ENCODE measurements at regions not wholly inside any gene's neighbourhood (a gene's known extent, or its start where the extent isn't known, plus 50 kb on each side); places are given as distances from the start of the nearest gene placed in this dataset.
"Not testable (repeated sequence)": the region's sequence is repeated elsewhere in the genome, so short reads cannot be mapped to it uniquely, and the experiment has no call there.

GRCh38 chr7:42567051-42567450 lies 330.0 kb upstream of the GLI3 start:
- DNase-seq, result no peak
- H3K4me3 ChIP-seq, result no peak overlapping the region
- intact Hi-C loops (cut with DNase I), result no loop called here
- peaks cover 5% of the 10 kb centered on the region for H3K9me3 ChIP-seq
- WGBS, 3 donors, result 50 to 58% (median 51%) methylated on average over 4 of the region's 4 CpGs
- no peaks in the 10 kb centered on the region for H3K36me3 ChIP-seq (ENCODE audit: insufficient read depth in 1 of 2, low read depth in 1 of 2)
- no peak overlapping the region for H3K27ac ChIP-seq
- no peaks in the 10 kb centered on the region for H3K4me1 ChIP-seq
- H3K27me3 ChIP-seq (ENCODE audit: insufficient read depth in 3 of 3, low read length in 2 of 3), result peaks cover 0 to 4% (median 0%) of the 10 kb centered on the region in 3 donors
- no peak for ATAC-seq
- no peak for TF ChIP-seq CTCF (IDR thresholded peaks at IDR 0.05)

GRCh38 chr7:42561797-42562196 lies 324.8 kb upstream of the GLI3 start:
- no peak for TF ChIP-seq CTCF (IDR thresholded peaks at IDR 0.05)
- no peaks in the 10 kb centered on the region for H3K36me3 ChIP-seq (ENCODE audit: insufficient read depth in 1 of 2, low read depth in 1 of 2)
- DNase-seq (no peak), ATAC-seq (no peak)
- no peaks in the 10 kb centered on the region for H3K4me1 ChIP-seq
- 94 to 100% (median 96%) methylated on average over 1 of the region's 1 CpG for WGBS, 3 donors
- no peak overlapping the region for H3K27ac ChIP-seq
- peaks cover 5% of the 10 kb centered on the region for H3K9me3 ChIP-seq
- intact Hi-C loops (cut with DNase I), result no loop called here
- H3K27me3 ChIP-seq (ENCODE audit: insufficient read depth in 3 of 3, low read length in 2 of 3), result no peaks in the 10 kb centered on the region
- no peak overlapping the region for H3K4me3 ChIP-seq

DNA sequence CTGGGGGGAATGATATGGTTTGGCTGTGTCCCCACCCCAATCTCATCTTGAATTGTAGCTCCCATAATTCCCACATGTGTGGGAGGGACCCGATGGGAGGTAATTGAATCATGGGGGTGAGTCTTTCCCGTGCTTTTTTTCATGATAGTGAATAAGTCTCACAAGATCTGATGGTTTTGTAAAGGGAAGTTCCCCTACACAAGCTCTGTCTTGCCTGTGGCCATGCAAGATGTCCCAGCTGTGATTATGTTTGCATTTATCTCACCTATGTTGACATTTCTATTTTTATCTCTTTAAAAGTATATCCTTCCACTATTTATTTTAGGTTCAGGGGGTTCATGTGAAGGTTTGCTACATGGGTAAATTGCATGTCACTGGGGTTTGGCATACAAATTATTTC lies 323.9 kb upstream of the GLI3 start:
- H3K4me1 ChIP-seq, result no peaks in the 10 kb centered on the region
- no peaks in the 10 kb centered on the region for H3K27me3 ChIP-seq (ENCODE audit: insufficient read depth in 3 of 3, low read length in 2 of 3)
- no peak for TF ChIP-seq CTCF (IDR thresholded peaks at IDR 0.05)
- ATAC-seq (no peak), DNase-seq (no peak)
- WGBS, 3 donors, result 82 to 93% (median 87%) methylated on average over 2 of the region's 2 CpGs
- intact Hi-C loops (cut with DNase I), result no loop called here
- H3K36me3 ChIP-seq (ENCODE audit: insufficient read depth in 1 of 2, low read depth in 1 of 2), result no peaks in the 10 kb centered on the region
- H3K4me3 ChIP-seq, result no peak overlapping the region
- no peak overlapping the region for H3K27ac ChIP-seq
- H3K9me3 ChIP-seq, result peaks cover 5% of the 10 kb centered on the region

DNA sequence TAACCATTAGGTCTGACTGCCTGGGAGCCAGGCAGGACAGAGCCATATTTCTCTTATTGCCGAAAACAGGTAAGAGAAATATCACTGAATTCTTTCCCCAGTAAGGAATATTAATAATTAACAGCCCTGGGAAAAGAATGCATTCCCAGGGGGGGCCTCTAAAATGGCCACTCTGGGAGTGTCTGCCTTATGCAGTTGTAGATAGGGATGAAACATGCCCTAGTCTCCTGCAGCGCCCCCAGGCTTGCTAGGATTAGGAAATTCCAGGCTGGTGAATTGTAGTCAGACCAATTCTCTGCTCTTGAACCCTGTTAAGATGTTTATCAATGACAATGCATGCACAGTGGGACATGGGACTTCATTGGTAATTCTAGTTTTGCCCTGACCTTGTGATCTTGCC lies 317.9 kb upstream of the GLI3 start:
- H3K27me3 ChIP-seq (ENCODE audit: insufficient read depth in 3 of 3, low read length in 2 of 3); H3K27ac ChIP-seq; intact Hi-C loops (cut with DNase I); DNase-seq; H3K36me3 ChIP-seq (ENCODE audit: insufficient read depth in 1 of 2, low read depth in 1 of 2); H3K4me1 ChIP-seq; H3K4me3 ChIP-seq; ATAC-seq; H3K9me3 ChIP-seq: not testable (repeated sequence)
- WGBS, 3 donors, result 90 to 93% (median 92%) methylated on average over 2 of the region's 2 CpGs

DNA sequence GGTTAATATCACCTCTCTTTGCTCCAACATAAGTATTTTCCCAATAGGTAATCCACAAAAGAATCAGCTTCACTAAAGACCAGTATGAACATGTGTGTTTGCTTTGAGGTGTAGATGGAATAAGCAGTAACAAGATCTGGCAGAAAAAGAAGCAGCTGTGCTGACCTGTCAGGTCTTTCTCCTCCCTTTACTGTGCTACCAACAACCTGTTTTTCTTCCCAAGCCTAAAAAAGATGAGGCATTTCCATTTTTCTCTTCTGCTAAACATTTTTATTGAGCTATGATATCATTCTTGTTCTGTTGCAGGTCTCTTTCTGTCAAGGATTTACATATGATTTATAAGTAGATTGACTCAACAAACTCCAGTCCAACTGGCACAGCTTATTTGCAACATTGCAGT lies 315.2 kb upstream of the GLI3 start:
- intact Hi-C loops (cut with DNase I), result no loop called here
- Histone ChIP-seq H3K4me3 (no peak overlapping the region), H3K4me1 (no peaks in the 10 kb centered on the region), H3K27ac (no peak overlapping the region), H3K27me3 (ENCODE audit: insufficient read depth in 3 of 3, low read length in 2 of 3) (no peaks in the 10 kb centered on the region), H3K9me3 (no peaks in the 10 kb centered on the region), H3K36me3 (ENCODE audit: insufficient read depth in 1 of 2, low read depth in 1 of 2) (no peaks in the 10 kb centered on the region)
- no peak for TF ChIP-seq CTCF (IDR thresholded peaks at IDR 0.05)
- ATAC-seq (no peak), DNase-seq (no peak)
